GM21723 (cell line): ENCODE measurements at regions not wholly inside any gene's neighbourhood (a gene's known extent, or its start where the extent isn't known, plus 50 kb on each side); places are given as distances from the start of the nearest gene placed in this dataset.
"Not testable (repeated sequence)": the region's sequence is repeated elsewhere in the genome, so short reads cannot be mapped to it uniquely, and the experiment has no call there.

Experiments
- ATAC-seq: cut with Tn5 transposase; IDR thresholded peaks from one replicate; pipeline ENCODE4 v1.9.1; 2021; ENCODE audit warnings: mild to moderate bottlenecking, moderate library complexity; ENCODE audit not compliant: unreplicated experiment

GRCh38 chr15:20348291-20348899 lies 193.2 kb downstream of the GOLGA6L6 start:
- ATAC-seq = no peak

DNA sequence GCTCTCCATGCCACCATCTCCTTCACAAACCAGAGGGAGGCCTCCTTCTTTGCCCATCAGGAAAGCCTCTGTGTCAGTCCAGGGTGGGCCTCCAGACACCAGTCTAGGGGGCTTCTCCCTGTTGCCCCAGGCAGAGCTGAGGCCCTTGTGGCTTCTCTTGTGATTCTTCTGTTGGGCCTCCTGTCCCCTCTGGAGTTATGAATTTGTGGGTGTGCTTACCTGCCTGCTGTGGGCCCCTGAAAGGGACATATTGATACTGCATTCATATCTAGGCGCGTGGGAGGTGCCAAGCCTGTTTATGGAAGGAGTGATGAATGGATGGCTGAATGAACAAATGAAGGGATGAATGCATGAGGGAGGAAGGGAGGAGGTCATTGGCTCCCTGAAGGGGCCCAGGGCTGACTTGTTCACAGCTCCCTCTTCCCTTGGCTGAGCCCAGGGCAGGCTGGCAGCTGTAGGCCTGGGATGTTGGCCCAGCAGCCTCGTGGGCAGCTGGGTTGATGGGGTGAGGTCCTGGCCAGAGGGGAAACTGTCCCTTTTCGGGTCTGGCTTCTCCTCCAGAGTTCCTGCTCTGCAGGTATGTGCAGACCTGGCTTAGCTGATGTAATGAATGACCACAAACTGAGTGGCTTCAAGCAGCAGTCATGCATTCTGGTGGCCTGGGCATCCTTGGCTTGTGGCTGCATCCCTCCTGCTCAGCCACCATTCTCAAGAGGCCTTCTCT lies 195.4 kb downstream of the GOLGA6L6 start:
- no peak for ATAC-seq

GRCh38 chr15:20345401-20345958 lies 196.1 kb downstream of the GOLGA6L6 start:
- no peak for ATAC-seq

- no peak for ATAC-seq
These were observed 196.8 kb downstream of the GOLGA6L6 start for GRCh38 chr15:20344601-20345400.

GRCh38 chr15:20343395-20344211 lies 198.0 kb downstream of the GOLGA6L6 start:
- not testable (repeated sequence) for ATAC-seq

GRCh38 chr15:20342601-20343394 lies 198.8 kb downstream of the GOLGA6L6 start:
- not testable (repeated sequence) for ATAC-seq

DNA sequence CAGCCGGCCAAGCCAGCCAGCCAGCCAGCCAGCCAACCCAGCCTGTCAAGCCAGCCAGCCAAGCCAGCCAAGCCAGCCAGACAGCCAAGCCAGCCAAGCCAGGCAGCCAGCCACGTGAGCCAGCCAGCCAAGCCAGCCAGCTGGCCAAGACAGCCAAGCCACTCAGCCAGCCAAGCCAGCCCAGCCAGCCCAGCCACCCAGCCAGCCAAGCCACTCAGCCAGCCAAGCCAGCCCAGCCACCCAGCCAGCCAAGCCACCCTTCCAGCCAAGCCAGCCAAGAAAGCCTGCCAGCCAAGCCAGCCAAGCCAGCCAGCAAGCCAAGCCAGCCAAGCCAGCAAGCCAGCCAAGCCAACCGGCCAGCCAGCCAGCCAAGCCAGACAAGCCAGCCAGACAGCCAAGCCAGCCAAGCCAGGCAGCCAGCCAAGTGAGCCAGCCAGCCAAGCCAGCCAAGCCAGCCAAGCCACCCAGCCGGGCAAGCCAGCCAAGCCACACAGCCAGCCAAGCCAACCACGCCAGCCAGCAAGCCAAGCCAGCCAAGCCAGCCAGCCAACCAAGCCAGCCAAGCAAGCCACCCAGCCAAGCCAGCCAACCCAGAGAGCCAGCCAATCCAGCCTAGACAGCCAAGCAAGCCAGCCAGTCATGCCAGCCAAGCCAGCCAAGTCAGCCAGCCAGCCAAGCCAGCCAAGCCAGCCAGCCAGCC lies 199.5 kb downstream of the GOLGA6L6 start:
- ATAC-seq = no peak

- ATAC-seq = no peak
These were observed 200.5 kb downstream of the GOLGA6L6 start for GRCh38 chr15:20340931-20341661.

GRCh38 chr15:20340331-20340811 lies 201.2 kb downstream of the GOLGA6L6 start:
- ATAC-seq = no peak

GRCh38 chr15:20339086-20339791 lies 202.4 kb downstream of the GOLGA6L6 start:
- ATAC-seq = not testable (repeated sequence)

DNA sequence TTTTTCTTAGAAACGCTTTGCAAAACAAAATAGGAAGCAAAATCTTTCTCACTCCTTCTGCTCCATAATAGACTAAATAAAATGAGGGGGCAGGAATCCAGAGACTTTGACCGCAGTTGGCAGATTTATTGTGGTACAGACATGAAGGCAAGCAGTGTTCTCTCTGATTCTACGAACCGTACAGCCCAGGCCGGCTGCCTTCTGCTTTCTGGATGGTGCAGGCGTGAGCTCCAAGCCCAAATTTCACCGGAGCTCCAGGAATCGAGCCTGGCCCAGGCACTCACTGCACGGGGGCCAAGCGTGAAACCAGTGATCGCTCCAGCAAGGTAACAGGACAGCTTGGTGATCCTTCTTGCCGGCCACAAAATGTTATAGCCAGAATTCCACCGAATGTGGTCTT lies 202.9 kb downstream of the GOLGA6L6 start:
- not testable (repeated sequence) for ATAC-seq

DNA sequence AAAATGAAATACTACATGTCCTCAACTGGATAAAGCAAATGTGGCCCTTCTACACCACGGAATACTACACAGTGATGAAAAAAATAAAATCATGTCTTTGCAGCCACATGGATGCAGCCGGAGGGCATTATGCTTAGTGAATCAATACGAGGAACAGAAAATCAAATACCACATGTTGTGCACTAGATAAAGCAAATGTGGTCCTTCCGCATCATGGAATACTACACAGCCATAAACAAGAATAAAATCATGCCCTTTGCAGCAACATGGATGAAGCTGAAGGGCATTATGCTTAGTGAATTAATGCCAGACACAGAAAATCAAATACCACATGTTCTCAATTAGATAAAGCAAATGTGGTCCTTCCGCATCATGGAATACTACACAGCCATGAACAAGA lies 204.4 kb downstream of the GOLGA6L6 start:
- ATAC-seq = not testable (repeated sequence)

DNA sequence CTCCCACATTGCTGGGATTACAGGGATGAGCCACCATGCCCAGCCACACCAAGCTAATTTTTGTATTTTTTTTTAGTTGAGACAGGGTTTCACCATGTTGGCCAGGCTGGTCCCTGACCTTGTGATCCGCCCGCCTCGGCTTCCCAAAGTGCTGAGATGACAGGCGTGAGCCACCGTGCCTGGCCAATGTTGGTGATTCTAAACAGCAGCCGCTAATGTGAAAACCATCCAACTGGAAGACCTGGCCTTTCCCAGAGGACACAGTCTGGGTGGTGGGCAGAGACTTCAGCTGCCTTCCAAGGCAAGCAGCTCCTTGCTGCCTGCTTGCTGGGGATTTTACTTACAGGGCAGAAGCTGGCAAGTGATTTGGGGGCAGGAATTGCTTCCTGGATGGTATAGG lies 207.1 kb downstream of the GOLGA6L6 start:
- ATAC-seq = not testable (repeated sequence)

GRCh38 chr15:20325751-20326150 lies 215.8 kb downstream of the GOLGA6L6 start:
- not testable (repeated sequence) for ATAC-seq

GRCh38 chr15:20317132-20317531 lies 224.5 kb downstream of the GOLGA6L6 start:
- ATAC-seq = not testable (repeated sequence)

GRCh38 chr15:20311014-20311680 lies 230.5 kb downstream of the GOLGA6L6 start:
- not testable (repeated sequence) for ATAC-seq

DNA sequence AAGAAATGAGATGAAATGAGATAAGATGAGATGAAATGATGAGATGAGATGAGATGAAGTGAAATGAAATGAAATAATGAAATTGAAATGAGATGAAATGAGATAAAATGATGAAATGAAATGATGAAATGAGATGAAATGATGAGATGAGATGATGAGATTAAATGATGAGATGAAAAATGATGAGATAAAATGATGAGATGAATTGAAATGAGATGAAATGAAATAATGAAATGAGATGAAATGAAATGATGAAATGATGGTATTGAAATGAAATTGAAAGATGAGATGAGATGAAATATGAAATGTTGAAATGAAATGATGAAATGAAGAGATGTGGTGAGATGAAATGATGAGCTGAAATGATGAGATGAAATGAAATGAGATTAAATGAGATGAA lies 231.0 kb downstream of the GOLGA6L6 start:
- ATAC-seq = no peak
